SK-N-MC (cell line): ENCODE measurements at regions not wholly inside any gene's neighbourhood (a gene's known extent, or its start where the extent isn't known, plus 50 kb on each side); places are given as distances from the start of the nearest gene placed in this dataset.

Experiments
- DNase-seq: peaks from one replicate; pipeline ENCODE4 v3.0.0-alpha.2; 2011; ENCODE audit warnings: low read depth, low spot score
- H3K27ac ChIP-seq: fragments of 200-600 bp; sonication (generic); 2 replicates; pipeline ENCODE4 v1.5.1; 2016; ENCODE audit warnings: mixed run types
- H3K36me3 ChIP-seq: fragments of 200-600 bp; sonication (generic); 2 replicates; pipeline ENCODE4 v1.6.1; 2017; ENCODE audit warnings: antibody characterized with exemption, low read length, mixed read lengths; ENCODE audit not compliant: insufficient read depth
- H3K4me3 ChIP-seq: fragments of 200-600 bp; sonication (generic); 2 replicates; pipeline ENCODE4 v1.5.1; 2016
- H3K9ac ChIP-seq: fragments of 200-600 bp; sonication (generic); 2 replicates; pipeline ENCODE4 v1.8.0; 2017; ENCODE audit warnings: mixed run types, mixed read lengths; ENCODE audit not compliant: insufficient read length
- H3K9me3 ChIP-seq: fragments of 200-600 bp; sonication (generic); 2 replicates; pipeline ENCODE4 v1.6.1; 2017; ENCODE audit warnings: low read depth, mild to moderate bottlenecking, antibody characterized with exemption, low read length, moderate library complexity, mixed read lengths
- EZH2 ChIP-seq: fragments of 200-600 bp; sonication (generic); IDR thresholded peaks from one replicate; pipeline ENCODE4 v1.6.1; 2017; ENCODE audit warnings: antibody characterized with exemption
- FOXP2 ChIP-seq: optimal IDR thresholded peaks from 2 replicates; pipeline ENCODE3; 2011; ENCODE audit warnings: mild to moderate bottlenecking, moderate library complexity; ENCODE audit not compliant: insufficient read depth; ENCODE audit errors: extremely low read length, control extremely low read depth
- POLR2AphosphoS5 ChIP-seq: IDR thresholded peaks from 2 replicates; pipeline ENCODE4 v1.6.1; 2012; ENCODE audit warnings: mild to moderate bottlenecking, low read depth, low read length, borderline replicate concordance

DNA sequence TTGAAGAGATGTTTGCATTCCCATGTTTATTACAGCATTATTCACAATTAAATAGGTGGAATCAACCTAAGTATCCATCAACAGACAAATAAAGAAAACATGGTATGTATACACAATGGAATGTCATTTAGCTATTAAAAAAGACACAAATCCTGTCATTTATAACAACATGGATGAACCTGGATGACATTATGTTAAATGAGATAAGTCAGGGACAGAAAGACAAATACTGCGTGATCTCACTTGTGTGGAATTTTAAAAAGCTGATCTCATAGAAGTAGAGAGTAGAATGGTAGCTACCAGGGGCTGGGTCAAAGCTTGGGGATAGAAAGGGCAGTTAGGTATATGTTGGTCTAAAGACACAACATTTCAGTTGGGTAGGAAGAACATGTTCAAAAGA is 376.3 kb downstream of the EPHA4 start:
- Histone ChIP-seq H3K9me3 (no peaks in the 10 kb centered on the region), H3K27ac (no peak overlapping the region), H3K4me3 (no peak overlapping the region), H3K9ac (no peak overlapping the region), H3K36me3 (no peaks in the 10 kb centered on the region)
- TF ChIP-seq FOXP2 (no peak), EZH2 (no peak), POLR2AphosphoS5 (no peak)
- DNase-seq: no peak

DNA sequence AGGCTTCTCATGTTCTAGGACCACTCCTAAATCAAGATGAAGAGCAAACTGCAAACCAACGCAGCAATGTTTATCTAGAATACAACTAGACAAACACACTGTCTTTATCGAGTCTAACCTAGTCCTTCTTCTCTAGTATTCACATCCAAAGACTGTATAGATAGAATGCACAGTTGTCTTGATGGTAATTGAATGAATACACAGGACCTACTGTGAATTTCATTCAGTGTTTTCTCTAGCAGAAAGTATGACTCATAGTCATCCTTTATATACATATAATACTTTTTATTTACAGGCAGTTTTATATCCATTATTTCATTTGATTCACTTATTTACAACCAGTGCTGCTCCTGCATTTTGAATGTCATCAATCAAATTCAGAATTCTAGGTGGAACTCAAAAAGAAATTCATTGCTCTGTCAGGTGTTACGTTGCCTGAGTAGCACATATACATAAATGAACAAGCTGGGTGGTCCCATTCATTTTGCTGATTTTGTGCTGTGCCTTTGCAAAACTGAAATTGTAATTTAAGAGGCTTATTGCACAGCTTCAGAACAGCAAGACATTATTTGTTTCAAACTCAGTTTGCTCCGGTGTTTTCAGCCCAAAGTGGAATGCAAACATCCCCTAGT is 374.8 kb downstream of the EPHA4 start:
- DNase-seq: no peak
- Histone ChIP-seq H3K9me3 (no peaks in the 10 kb centered on the region), H3K4me3 (no peak overlapping the region), H3K9ac (no peak overlapping the region), H3K27ac (no peak overlapping the region), H3K36me3 (no peaks in the 10 kb centered on the region)
- no peak for TF ChIP-seq FOXP2
- TF ChIP-seq POLR2AphosphoS5: no peak
- no peak for TF ChIP-seq EZH2

DNA sequence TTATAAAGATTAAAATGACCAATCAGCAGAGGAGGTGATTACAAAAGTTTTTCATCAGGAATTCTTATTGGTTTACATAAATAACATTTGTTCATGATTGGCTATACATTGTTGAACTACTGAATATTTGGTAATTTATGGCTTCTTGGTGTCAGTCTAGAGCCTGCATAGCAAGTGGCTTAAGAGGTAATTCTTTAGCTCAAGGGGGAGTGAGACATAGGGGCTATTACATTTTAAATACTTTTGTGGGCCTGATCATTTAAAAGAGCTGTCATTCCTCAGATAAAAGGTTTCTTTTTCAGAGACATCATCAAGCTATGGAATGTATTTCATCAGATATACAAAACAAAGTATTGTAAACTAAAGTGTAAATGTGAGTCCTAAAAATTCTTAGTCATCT is 373.8 kb downstream of the EPHA4 start:
- Histone ChIP-seq H3K9ac (no peak overlapping the region), H3K4me3 (no peak overlapping the region), H3K27ac (no peak overlapping the region), H3K9me3 (no peaks in the 10 kb centered on the region), H3K36me3 (no peaks in the 10 kb centered on the region)
- TF ChIP-seq EZH2: no peak
- TF ChIP-seq FOXP2: no peak
- no peak for TF ChIP-seq POLR2AphosphoS5
- DNase-seq: no peak

DNA sequence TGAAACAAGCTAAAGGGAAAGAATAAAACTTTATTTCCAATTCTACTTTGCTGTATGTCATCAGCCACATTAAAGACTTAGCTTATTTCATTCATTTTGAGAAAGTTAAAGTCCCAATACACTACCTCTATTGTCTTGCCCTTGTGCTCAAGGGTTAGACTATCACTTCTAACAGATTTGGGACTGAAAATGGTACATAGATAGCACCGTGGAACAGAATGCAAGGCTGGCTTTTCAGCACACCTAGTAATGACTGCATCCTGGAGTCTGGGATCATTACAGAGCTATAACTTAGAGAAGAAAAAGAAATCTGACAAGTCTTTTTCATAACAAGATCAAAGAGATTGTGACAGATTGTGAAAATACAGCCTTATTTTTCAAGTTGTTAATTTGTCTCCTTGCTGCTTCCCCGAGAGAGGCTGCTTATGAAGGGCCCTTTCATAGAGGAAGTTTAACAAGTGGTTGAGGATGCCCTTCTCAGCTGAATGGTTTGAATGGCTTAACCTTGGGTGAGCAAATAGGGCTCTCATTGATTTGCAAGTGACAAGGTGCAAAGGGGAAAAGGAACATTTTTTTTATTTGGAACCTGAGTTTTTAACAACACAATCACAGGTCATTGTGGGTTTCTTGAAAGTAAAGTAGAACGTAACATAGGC is 371.8 kb downstream of the EPHA4 start:
- no peak for DNase-seq
- TF ChIP-seq FOXP2 (no peak), POLR2AphosphoS5 (no peak), EZH2 (no peak)
- Histone ChIP-seq H3K4me3 (no peak overlapping the region), H3K36me3 (no peaks in the 10 kb centered on the region), H3K9ac (no peak overlapping the region), H3K9me3 (no peaks in the 10 kb centered on the region), H3K27ac (no peak overlapping the region)

DNA sequence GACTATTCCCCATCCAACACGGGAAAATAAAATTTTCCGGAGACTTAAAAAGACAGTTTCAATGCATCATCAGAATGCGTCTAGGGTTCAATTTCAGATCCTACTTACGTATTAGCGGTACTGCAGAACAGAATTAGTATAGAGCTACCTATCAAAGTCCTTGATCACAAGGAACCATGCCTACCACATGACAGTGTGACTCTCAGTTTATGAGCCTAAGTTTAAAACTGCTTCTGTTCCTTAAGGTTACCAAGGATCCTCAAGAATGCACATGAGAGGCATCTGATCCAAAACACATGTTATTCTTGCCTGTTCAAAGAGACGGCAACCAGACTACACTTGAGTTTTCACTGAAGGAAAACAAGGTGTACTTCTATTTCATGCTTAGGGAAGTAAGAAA is 369.7 kb downstream of the EPHA4 start:
- TF ChIP-seq FOXP2 (no peak), POLR2AphosphoS5 (no peak), EZH2 (no peak)
- H3K9ac ChIP-seq: no peak overlapping the region
- no peaks in the 10 kb centered on the region for H3K9me3 ChIP-seq
- H3K4me3 ChIP-seq: no peak overlapping the region
- DNase-seq: no peak
- no peak overlapping the region for H3K27ac ChIP-seq
- no peaks in the 10 kb centered on the region for H3K36me3 ChIP-seq

DNA sequence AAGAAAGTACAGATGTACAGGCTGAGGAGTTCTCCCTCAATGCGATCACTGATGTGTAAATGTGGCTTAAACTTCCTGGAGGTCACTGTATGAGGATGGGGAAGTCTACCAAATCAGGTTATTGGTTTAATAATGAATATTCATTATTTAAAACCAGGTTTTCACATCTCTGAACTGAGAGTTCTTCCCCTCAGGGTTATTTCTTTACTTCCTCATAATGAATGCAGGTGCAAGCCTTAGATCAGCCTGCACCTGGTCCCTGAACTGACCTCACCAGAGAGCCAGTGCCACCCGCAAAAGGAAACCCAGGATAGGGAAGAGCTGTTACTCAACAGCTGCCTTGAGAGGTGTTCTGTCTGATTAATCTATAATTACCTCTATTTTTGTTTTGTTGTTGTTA is 369.0 kb downstream of the EPHA4 start:
- H3K27ac ChIP-seq: no peak overlapping the region
- no peaks in the 10 kb centered on the region for H3K9me3 ChIP-seq
- H3K9ac ChIP-seq: no peak overlapping the region
- no peak for TF ChIP-seq POLR2AphosphoS5
- no peak for TF ChIP-seq EZH2
- TF ChIP-seq FOXP2: no peak
- H3K4me3 ChIP-seq: no peak overlapping the region
- DNase-seq: no peak
- H3K36me3 ChIP-seq: no peaks in the 10 kb centered on the region

DNA sequence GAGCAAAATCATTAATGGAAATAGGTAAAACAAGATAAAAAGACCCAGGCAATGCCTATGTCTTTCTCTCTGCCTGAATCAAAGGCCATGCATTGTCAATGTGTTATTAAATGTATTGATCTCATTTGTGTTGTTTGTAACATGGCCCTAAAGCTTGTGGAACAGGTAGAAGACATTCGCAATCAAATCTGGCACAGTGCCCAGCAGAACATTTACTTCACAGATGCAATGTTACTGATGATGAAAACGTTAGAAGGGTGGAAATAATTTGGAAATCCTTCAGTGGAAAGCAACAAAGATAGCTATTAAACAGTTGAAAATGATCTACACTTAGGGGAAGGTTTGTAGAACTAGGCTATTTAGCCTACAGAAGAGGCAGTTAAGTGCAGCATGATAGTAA is 368.2 kb downstream of the EPHA4 start:
- H3K27ac ChIP-seq: no peak overlapping the region
- TF ChIP-seq POLR2AphosphoS5 (no peak), FOXP2 (no peak), EZH2 (no peak)
- H3K9ac ChIP-seq: no peak overlapping the region
- H3K36me3 ChIP-seq: no peaks in the 10 kb centered on the region
- no peak for DNase-seq
- H3K4me3 ChIP-seq: no peak overlapping the region
- H3K9me3 ChIP-seq: no peaks in the 10 kb centered on the region

DNA sequence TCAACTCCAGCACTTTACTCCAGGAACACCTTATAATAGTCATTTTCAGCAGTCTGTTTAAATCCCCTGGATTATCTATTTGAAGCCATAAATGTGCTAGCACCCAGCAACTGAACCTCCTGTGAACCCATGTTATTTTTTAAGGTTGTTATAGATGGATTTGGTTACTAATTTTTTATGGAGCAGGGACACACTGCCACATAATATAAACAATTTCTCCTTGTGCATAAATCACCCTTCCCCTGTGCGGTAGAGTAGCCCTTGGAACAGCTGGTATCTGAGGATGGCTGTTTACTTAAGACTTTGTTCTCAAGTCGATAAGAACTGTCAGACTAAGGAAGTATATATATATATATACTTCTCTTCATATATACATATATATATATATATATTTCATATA is 367.4 kb downstream of the EPHA4 start:
- Histone ChIP-seq H3K36me3 (no peaks in the 10 kb centered on the region), H3K9me3 (no peaks in the 10 kb centered on the region), H3K27ac (no peak overlapping the region), H3K9ac (no peak overlapping the region), H3K4me3 (no peak overlapping the region)
- TF ChIP-seq FOXP2 (no peak), POLR2AphosphoS5 (no peak), EZH2 (no peak)
- DNase-seq: no peak

DNA sequence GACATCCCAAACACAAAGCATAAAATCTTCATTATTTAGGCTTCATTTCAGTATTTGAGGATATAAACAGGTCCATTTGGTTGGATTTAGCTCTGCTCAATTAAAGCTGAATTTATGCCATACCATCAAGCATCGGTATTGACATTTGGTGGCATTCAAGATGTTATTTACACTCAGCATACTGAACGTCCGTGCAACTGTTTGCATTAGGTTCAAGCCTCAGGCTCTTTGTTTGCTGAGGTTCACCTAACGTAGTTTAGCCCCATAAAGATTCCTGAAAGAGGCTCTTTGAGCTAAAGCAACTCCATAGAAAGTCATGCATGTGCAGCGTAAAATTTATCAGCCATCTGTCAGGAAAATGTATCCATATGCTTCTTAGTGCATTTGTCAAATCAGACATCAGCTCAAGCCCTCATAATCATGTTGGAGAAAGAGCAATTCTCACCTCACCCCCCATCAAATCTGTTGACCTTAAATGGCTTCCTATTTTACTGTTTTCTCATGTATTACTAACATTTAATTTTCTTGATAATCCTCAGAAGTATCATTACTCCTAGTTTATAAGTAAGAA is 366.9 kb downstream of the EPHA4 start:
- no peak for DNase-seq

More for the DNA sequence above, 366.9 kb downstream of the EPHA4 start:
- Histone ChIP-seq H3K9ac (no peak overlapping the region), H3K36me3 (no peaks in the 10 kb centered on the region), H3K27ac (no peak overlapping the region), H3K4me3 (no peak overlapping the region), H3K9me3 (no peaks in the 10 kb centered on the region)
- TF ChIP-seq FOXP2: no peak
- no peak for TF ChIP-seq POLR2AphosphoS5
- no peak for TF ChIP-seq EZH2
